IMR-90 (cell line): ENCODE measurements at regions not wholly inside any gene's neighbourhood (a gene's known extent, or its start where the extent isn't known, plus 50 kb on each side); places are given as distances from the start of the nearest gene placed in this dataset.

Experiments used
- BHLHE40 ChIP-seq: fragments of 150-350 bp; IDR thresholded peaks from 2 replicates; pipeline ENCODE4 v1.6.1; 2016; ENCODE audit warnings: mild to moderate bottlenecking, low read depth, low read length
- CEBPB ChIP-seq: IDR thresholded peaks from 2 replicates; pipeline ENCODE4 v1.6.1; 2012; ENCODE audit warnings: low read depth, low read length, improper control_type of control experiment
- FOS ChIP-seq: fragments of 150-350 bp; IDR thresholded peaks from 2 replicates; pipeline ENCODE4 v1.6.1; 2016; ENCODE audit warnings: low read depth, low read length
- MAZ ChIP-seq: IDR thresholded peaks from 2 replicates; pipeline ENCODE4 v1.6.1; 2012; ENCODE audit warnings: low read depth, mild to moderate bottlenecking, low read length, improper control_type of control experiment, moderate library complexity, borderline replicate concordance
- POLR2A ChIP-seq: IDR thresholded peaks from 2 replicates; pipeline ENCODE4 v1.6.1; 2012; ENCODE audit warnings: mild to moderate bottlenecking, low read depth, low read length
- RAD21 ChIP-seq: IDR thresholded peaks from 2 replicates; pipeline ENCODE4 v1.6.1; 2012; ENCODE audit warnings: low read length, improper control_type of control experiment
- RCOR1 ChIP-seq: IDR thresholded peaks from 2 replicates; pipeline ENCODE4 v1.6.1; 2012; ENCODE audit warnings: mild to moderate bottlenecking, low read length, improper control_type of control experiment; ENCODE audit not compliant: insufficient replicate concordance
- RFX5 ChIP-seq: IDR thresholded peaks from 2 replicates; pipeline ENCODE4 v1.8.0; 2012; ENCODE audit warnings: low read depth, mild to moderate bottlenecking, low read length, moderate library complexity
- TF ChIP-seq, protein P1 (sequence below): conservative IDR thresholded peaks from 2 replicates; pipeline ENCODE4 v1.5.1; 2012; ENCODE audit warnings: mild to moderate bottlenecking, low read depth, low read length, improper control_type of control experiment
- TF ChIP-seq, protein P2 (sequence below): fragments of 150-350 bp; IDR thresholded peaks from 2 replicates; pipeline ENCODE4 v1.6.1; 2017; ENCODE audit warnings: mild to moderate bottlenecking, antibody characterized with exemption, low read length, low read depth
- TF ChIP-seq, protein P3 (sequence below): fragments of 150-350 bp; IDR thresholded peaks from 2 replicates; pipeline ENCODE4 v1.6.1; 2016; ENCODE audit warnings: low read depth, mild to moderate bottlenecking, low read length, moderate library complexity, borderline replicate concordance

DNA sequence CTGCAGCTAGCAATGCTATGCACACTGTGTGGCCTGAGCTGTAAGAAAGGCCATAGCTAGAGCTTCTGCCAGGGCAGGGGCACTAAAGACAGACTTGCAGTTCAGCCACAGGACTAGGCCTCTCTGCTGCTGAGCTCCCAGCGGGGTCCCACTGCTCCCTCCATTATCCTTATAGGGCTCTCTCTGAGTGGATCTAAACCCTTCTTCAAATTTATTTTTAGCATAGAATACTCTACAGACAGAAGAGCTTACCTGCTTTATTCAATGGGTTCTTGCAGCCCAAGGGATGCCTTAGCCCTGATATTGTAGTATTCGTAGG, 100.9 kb upstream of the MLN start:
- TF ChIP-seq, protein P1, sequence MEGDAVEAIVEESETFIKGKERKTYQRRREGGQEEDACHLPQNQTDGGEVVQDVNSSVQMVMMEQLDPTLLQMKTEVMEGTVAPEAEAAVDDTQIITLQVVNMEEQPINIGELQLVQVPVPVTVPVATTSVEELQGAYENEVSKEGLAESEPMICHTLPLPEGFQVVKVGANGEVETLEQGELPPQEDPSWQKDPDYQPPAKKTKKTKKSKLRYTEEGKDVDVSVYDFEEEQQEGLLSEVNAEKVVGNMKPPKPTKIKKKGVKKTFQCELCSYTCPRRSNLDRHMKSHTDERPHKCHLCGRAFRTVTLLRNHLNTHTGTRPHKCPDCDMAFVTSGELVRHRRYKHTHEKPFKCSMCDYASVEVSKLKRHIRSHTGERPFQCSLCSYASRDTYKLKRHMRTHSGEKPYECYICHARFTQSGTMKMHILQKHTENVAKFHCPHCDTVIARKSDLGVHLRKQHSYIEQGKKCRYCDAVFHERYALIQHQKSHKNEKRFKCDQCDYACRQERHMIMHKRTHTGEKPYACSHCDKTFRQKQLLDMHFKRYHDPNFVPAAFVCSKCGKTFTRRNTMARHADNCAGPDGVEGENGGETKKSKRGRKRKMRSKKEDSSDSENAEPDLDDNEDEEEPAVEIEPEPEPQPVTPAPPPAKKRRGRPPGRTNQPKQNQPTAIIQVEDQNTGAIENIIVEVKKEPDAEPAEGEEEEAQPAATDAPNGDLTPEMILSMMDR: no peak
- TF ChIP-seq, protein P2, sequence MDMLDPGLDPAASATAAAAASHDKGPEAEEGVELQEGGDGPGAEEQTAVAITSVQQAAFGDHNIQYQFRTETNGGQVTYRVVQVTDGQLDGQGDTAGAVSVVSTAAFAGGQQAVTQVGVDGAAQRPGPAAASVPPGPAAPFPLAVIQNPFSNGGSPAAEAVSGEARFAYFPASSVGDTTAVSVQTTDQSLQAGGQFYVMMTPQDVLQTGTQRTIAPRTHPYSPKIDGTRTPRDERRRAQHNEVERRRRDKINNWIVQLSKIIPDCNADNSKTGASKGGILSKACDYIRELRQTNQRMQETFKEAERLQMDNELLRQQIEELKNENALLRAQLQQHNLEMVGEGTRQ: no peak
- TF ChIP-seq BHLHE40 (no peak), POLR2A (no peak), RAD21 (no peak), RFX5 (no peak), MAZ (no peak), CEBPB (no peak), RCOR1 (no peak), FOS (no peak)
- TF ChIP-seq, protein P3, sequence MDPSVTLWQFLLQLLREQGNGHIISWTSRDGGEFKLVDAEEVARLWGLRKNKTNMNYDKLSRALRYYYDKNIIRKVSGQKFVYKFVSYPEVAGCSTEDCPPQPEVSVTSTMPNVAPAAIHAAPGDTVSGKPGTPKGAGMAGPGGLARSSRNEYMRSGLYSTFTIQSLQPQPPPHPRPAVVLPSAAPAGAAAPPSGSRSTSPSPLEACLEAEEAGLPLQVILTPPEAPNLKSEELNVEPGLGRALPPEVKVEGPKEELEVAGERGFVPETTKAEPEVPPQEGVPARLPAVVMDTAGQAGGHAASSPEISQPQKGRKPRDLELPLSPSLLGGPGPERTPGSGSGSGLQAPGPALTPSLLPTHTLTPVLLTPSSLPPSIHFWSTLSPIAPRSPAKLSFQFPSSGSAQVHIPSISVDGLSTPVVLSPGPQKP: no peak
